ENCODE measurements at regions not wholly inside any gene's neighbourhood (a gene's known extent, or its start where the extent isn't known, plus 50 kb on each side); places are given as distances from the start of the nearest gene placed in this dataset.

GRCh38 chr10:3622845-3623621 lies 162.0 kb downstream of the KLF6 start:
- TF ChIP-seq, protein P1, sequence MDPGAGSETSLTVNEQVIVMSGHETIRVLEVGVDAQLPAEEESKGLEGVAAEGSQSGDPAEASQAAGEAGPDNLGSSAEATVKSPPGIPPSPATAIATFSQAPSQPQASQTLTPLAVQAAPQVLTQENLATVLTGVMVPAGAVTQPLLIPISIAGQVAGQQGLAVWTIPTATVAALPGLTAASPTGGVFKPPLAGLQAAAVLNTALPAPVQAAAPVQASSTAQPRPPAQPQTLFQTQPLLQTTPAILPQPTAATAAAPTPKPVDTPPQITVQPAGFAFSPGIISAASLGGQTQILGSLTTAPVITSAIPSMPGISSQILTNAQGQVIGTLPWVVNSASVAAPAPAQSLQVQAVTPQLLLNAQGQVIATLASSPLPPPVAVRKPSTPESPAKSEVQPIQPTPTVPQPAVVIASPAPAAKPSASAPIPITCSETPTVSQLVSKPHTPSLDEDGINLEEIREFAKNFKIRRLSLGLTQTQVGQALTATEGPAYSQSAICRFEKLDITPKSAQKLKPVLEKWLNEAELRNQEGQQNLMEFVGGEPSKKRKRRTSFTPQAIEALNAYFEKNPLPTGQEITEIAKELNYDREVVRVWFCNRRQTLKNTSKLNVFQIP (CRISPR knock-in tag; IDR thresholded peaks at IDR 0.05; ENCODE audit: borderline replicate concordance, low read depth), result no peak
- TF ChIP-seq, protein P2, sequence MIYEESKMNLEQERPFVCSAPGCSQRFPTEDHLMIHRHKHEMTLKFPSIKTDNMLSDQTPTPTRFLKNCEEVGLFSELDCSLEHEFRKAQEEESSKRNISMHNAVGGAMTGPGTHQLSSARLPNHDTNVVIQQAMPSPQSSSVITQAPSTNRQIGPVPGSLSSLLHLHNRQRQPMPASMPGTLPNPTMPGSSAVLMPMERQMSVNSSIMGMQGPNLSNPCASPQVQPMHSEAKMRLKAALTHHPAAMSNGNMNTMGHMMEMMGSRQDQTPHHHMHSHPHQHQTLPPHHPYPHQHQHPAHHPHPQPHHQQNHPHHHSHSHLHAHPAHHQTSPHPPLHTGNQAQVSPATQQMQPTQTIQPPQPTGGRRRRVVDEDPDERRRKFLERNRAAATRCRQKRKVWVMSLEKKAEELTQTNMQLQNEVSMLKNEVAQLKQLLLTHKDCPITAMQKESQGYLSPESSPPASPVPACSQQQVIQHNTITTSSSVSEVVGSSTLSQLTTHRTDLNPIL (CRISPR knock-in tag; IDR thresholded peaks at IDR 0.05; ENCODE audit: low read depth), result no peak
- no peak for TF ChIP-seq RARB (CRISPR knock-in tag; IDR thresholded peaks at IDR 0.05)
- no peak for TF ChIP-seq TOX (CRISPR knock-in tag; IDR thresholded peaks at IDR 0.05; ENCODE audit: borderline replicate concordance)
- TF ChIP-seq ZC3H10 (CRISPR knock-in tag; IDR thresholded peaks at IDR 0.05), result no peak
- TF ChIP-seq ZNF70 (CRISPR knock-in tag; IDR thresholded peaks at IDR 0.05), result no peak
- TF ChIP-seq CSDC2 (CRISPR knock-in tag; IDR thresholded peaks at IDR 0.05), result no peak
- TF ChIP-seq ISL1 (CRISPR knock-in tag; IDR thresholded peaks at IDR 0.05), result no peak
- peak; percentile 54 for ATAC-seq

- no peak for ATAC-seq
- TF ChIP-seq BACH2 (CRISPR knock-in tag; IDR thresholded peaks at IDR 0.05; ENCODE audit: borderline replicate concordance), result no peak
- no peak for TF ChIP-seq ZNF8 (CRISPR knock-in tag; IDR thresholded peaks at IDR 0.05)
- TF ChIP-seq ZC3H10 (CRISPR knock-in tag; IDR thresholded peaks at IDR 0.05), result no peak
- TF ChIP-seq TOX (CRISPR knock-in tag; IDR thresholded peaks at IDR 0.05; ENCODE audit: borderline replicate concordance), result no peak
- TF ChIP-seq ZNF70 (CRISPR knock-in tag; IDR thresholded peaks at IDR 0.05), result no peak
- no peak for TF ChIP-seq PPARA (CRISPR knock-in tag; IDR thresholded peaks at IDR 0.05; ENCODE audit: borderline replicate concordance)
Measured at GRCh38 chr10:3622427-3622826, 162.6 kb downstream of the KLF6 start.

- ATAC-seq, result no peak
- TF ChIP-seq CSRNP3 (CRISPR knock-in tag; IDR thresholded peaks at IDR 0.05) (no peak), GLIS3 (CRISPR knock-in tag; IDR thresholded peaks at IDR 0.05) (no peak), ESRRG (CRISPR knock-in tag; IDR thresholded peaks at IDR 0.05) (no peak), ZC3H10 (CRISPR knock-in tag; IDR thresholded peaks at IDR 0.05) (no peak), OSR1 (CRISPR knock-in tag; IDR thresholded peaks at IDR 0.05) (no peak), CSDC2 (CRISPR knock-in tag; IDR thresholded peaks at IDR 0.05) (no peak), ZFP30 (CRISPR knock-in tag; IDR thresholded peaks at IDR 0.05) (no peak), ZNF565 (CRISPR knock-in tag; conservative IDR thresholded peaks at IDR 0.05; ENCODE audit: low read depth) (no peak), ZFP3 (CRISPR knock-in tag; IDR thresholded peaks at IDR 0.05) (no peak), ISL1 (CRISPR knock-in tag; IDR thresholded peaks at IDR 0.05) (no peak), SNAI2 (CRISPR knock-in tag; IDR thresholded peaks at IDR 0.05) (no peak)
- TF ChIP-seq, protein P3, sequence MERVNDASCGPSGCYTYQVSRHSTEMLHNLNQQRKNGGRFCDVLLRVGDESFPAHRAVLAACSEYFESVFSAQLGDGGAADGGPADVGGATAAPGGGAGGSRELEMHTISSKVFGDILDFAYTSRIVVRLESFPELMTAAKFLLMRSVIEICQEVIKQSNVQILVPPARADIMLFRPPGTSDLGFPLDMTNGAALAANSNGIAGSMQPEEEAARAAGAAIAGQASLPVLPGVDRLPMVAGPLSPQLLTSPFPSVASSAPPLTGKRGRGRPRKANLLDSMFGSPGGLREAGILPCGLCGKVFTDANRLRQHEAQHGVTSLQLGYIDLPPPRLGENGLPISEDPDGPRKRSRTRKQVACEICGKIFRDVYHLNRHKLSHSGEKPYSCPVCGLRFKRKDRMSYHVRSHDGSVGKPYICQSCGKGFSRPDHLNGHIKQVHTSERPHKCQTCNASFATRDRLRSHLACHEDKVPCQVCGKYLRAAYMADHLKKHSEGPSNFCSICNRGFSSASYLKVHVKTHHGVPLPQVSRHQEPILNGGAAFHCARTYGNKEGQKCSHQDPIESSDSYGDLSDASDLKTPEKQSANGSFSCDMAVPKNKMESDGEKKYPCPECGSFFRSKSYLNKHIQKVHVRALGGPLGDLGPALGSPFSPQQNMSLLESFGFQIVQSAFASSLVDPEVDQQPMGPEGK (CRISPR knock-in tag; IDR thresholded peaks at IDR 0.05; ENCODE audit: borderline replicate concordance), result no peak
- TF ChIP-seq, protein P2 (CRISPR knock-in tag; IDR thresholded peaks at IDR 0.05; ENCODE audit: low read depth), result no peak
Measured at GRCh38 chr10:3620818-3621217, 164.2 kb downstream of the KLF6 start.

DNA sequence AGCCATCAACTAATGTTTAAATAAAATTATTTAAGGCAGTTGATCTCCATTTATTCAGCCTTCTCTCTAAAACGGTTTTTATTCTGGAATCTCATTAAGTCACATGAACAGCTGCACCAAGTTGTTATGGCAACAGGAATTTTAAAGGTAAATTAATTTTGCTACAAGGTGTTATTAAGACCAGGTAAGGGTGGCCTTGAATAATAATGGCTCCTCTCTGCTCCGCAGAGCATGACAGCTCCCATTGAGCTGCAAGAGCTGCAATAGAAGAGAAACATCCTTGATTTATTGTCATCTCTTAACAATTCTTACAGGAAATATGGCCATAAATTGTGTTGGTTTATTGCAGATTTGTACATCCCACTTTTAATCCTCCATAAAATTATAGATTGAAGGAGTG lies 165.8 kb downstream of the KLF6 start:
- no peak for ATAC-seq
- TF ChIP-seq, protein P1 (CRISPR knock-in tag; IDR thresholded peaks at IDR 0.05; ENCODE audit: borderline replicate concordance, low read depth), result no peak
- TF ChIP-seq ISL1 (CRISPR knock-in tag; IDR thresholded peaks at IDR 0.05), result no peak
- no peak for TF ChIP-seq GLIS3 (CRISPR knock-in tag; IDR thresholded peaks at IDR 0.05)
- TF ChIP-seq ZFP30 (CRISPR knock-in tag; IDR thresholded peaks at IDR 0.05), result no peak
- TF ChIP-seq ZNF70 (CRISPR knock-in tag; IDR thresholded peaks at IDR 0.05), result no peak
- TF ChIP-seq TSHZ2 (CRISPR knock-in tag; IDR thresholded peaks at IDR 0.05), result no peak
- no peak for TF ChIP-seq ZC3H10 (CRISPR knock-in tag; IDR thresholded peaks at IDR 0.05)
- no peak for TF ChIP-seq SNAI2 (CRISPR knock-in tag; IDR thresholded peaks at IDR 0.05)
- TF ChIP-seq, protein P2 (CRISPR knock-in tag; IDR thresholded peaks at IDR 0.05; ENCODE audit: low read depth), result no peak
- TF ChIP-seq ZNF565 (CRISPR knock-in tag; conservative IDR thresholded peaks at IDR 0.05; ENCODE audit: low read depth), result no peak
